ENCODE measurements at regions not wholly inside any gene's neighbourhood (a gene's known extent, or its start where the extent isn't known, plus 50 kb on each side); places are given as distances from the start of the nearest gene placed in this dataset.
"Not testable (repeated sequence)": the region's sequence is repeated elsewhere in the genome, so short reads cannot be mapped to it uniquely, and the experiment has no call there.

GRCh38 chr2:88865801-88866371, 174.4 kb downstream of the RPIA start:
- DNase-seq, result no peak

GRCh38 chr2:88866756-88867155, 175.3 kb downstream of the RPIA start:
- DNase-seq, result no peak

GRCh38 chr2:88868861-88869260, 177.4 kb downstream of the RPIA start:
- DNase-seq, result no peak

- no peak for DNase-seq
These were observed 178.9 kb downstream of the RPIA start for GRCh38 chr2:88870267-88870839.

GRCh38 chr2:88871336-88871735, 179.9 kb downstream of the RPIA start:
- no peak for DNase-seq

GRCh38 chr2:88873620-88874019, 182.1 kb downstream of the RPIA start:
- DNase-seq, result no peak

GRCh38 chr2:88874063-88874657, 182.7 kb downstream of the RPIA start:
- DNase-seq, result no peak

- no peak for DNase-seq
These were observed 184.3 kb downstream of the RPIA start for GRCh38 chr2:88875736-88876135.

GRCh38 chr2:88880441-88880953, 189.0 kb downstream of the RPIA start:
- DNase-seq, result no peak

- no peak for DNase-seq
These were observed 193.8 kb downstream of the RPIA start for GRCh38 chr2:88885275-88885674.

- DNase-seq, result no peak
These were observed 194.4 kb downstream of the RPIA start for GRCh38 chr2:88885679-88886416.

GRCh38 chr2:88887466-88887865, 196.0 kb downstream of the RPIA start:
- not testable (repeated sequence) for DNase-seq

GRCh38 chr2:88892207-88892606, 200.7 kb downstream of the RPIA start:
- no peak for DNase-seq

GRCh38 chr2:88892788-88893187, 201.3 kb downstream of the RPIA start:
- DNase-seq, result no peak

GRCh38 chr2:88896971-88897370, 205.5 kb downstream of the RPIA start:
- DNase-seq, result no peak

GRCh38 chr2:88897715-88898114, 206.2 kb downstream of the RPIA start:
- no peak for DNase-seq

- DNase-seq, result no peak
These were observed 212.4 kb downstream of the RPIA start for GRCh38 chr2:88903749-88904353.

- DNase-seq, result no peak
These were observed 221.8 kb downstream of the RPIA start for GRCh38 chr2:88913280-88913679.

- no peak for DNase-seq
These were observed 227.7 kb downstream of the RPIA start for GRCh38 chr2:88919087-88919738.

- not testable (repeated sequence) for DNase-seq
These were observed 228.9 kb downstream of the RPIA start for GRCh38 chr2:88920399-88920798.

- DNase-seq, result no peak
These were observed 233.1 kb downstream of the RPIA start for GRCh38 chr2:88924533-88924932.

- no peak for DNase-seq
These were observed 234.4 kb downstream of the RPIA start for GRCh38 chr2:88925770-88926462.
